ENCODE measurements at regions not wholly inside any gene's neighbourhood (a gene's known extent, or its start where the extent isn't known, plus 50 kb on each side); places are given as distances from the start of the nearest gene placed in this dataset.

- TF ChIP-seq ZFX (IDR thresholded peaks at IDR 0.05; ENCODE audit: borderline replicate concordance) (no peak), CTCF (IDR thresholded peaks at IDR 0.05) (no peak)
Observed at GRCh38 chr2:173754837-173755236, 210.3 kb downstream of the SP3 start.
